Adrenal gland (tissue), 5 donors: ENCODE measurements at regions not wholly inside any gene's neighbourhood (a gene's known extent, or its start where the extent isn't known, plus 50 kb on each side); places are given as distances from the start of the nearest gene placed in this dataset.

Experiments used
- CTCF ChIP-seq, 6 experiments: fragments of 450-650 bp in 4 of 6; fragments of 200-600 bp in 2 of 6; sonication (generic) in 1 of 6; IDR thresholded peaks; 1 replicate in 5 of 6; 2 replicates in 1 of 6; pipeline versions ENCODE4 v1.5.1 to v1.8.0; 2016 to 2021; ENCODE audit warnings: antibody characterized with exemption in 6 of 6, mild to moderate bottlenecking in 2 of 6, moderate library complexity in 1 of 6
- POLR2A ChIP-seq, 2 donors: fragments of 450-650 bp; IDR thresholded peaks; one replicate each; pipeline ENCODE4 v1.6.1; 2017; ENCODE audit warnings: antibody characterized with exemption in 2 of 2, mild to moderate bottlenecking in 2 of 2, moderate library complexity in 1 of 2
- donor health status: DM: no; HTN: no; CAD: no.

DNA sequence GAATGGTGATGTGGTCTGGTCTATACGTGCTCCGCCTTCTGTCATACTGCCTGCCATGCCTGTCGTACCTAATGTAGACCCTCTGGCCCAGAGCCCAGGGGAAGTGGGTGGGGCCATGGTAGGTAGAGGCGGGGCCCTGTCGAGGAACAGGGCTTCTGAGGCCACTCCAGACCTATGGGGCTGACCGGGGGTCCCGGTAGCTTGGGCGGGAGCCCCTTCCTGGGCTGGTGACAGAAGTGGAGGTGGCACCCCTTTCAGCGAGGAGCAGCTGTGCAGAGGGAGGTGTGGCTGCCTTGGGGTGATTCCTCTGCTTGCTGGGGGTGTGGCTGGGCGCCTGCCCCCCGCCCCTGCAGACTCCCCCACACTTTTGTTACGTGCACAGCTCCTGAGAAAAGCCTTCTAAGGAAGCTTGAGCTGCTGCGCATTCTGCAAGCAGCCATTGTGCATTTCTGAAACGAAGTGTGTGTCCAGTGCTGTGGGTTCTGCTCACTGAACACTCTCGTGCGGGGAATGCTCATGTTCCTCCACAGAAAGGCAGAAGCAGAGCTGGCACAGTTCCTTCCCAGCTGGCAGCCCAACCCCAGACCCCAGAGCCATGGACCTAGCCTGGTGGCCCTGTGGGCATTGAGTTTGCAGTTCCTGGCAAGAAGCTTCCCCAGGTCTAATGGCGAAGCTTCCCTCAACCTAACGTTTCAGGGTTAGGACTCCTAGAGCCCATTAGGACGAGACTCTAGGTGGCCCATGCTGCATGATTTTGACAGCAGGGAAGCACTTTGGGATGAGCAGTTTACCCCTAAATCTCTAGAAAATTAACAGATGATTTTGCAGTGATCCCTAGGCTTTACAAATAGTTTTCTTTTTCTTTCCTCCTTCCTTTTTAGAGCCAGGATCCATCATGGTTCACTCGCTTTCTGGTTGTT lies 72.7 kb upstream of the HGFAC start:
- no peak for TF ChIP-seq POLR2A (IDR thresholded peaks at IDR 0.05)
- TF ChIP-seq CTCF (IDR thresholded peaks at IDR 0.05) = no peak
